ENCODE measurements at regions not wholly inside any gene's neighbourhood (a gene's known extent, or its start where the extent isn't known, plus 50 kb on each side); places are given as distances from the start of the nearest gene placed in this dataset.

DNA sequence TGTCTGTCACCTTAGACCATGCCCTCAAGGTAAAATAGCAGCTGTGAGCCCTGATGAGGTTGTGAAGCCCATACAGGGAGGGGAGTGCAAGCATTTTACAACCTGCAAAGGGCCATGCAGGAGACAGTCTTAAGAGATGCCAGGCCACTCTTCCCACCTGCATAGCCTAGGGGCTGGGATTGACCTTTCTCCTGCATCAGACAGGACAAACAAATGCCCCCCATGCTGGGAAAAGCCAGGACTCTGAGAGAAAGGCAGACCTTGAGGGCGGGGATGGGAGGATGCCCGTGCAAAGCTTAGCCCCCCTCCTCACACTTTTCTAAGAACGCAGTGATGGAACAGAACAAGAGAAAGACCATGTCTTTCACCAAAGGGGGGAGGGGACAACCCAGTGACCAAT is 137.9 kb upstream of the MAMLD1 start:
- intact Hi-C loops (cut with DNase I), result no loop called here

DNA sequence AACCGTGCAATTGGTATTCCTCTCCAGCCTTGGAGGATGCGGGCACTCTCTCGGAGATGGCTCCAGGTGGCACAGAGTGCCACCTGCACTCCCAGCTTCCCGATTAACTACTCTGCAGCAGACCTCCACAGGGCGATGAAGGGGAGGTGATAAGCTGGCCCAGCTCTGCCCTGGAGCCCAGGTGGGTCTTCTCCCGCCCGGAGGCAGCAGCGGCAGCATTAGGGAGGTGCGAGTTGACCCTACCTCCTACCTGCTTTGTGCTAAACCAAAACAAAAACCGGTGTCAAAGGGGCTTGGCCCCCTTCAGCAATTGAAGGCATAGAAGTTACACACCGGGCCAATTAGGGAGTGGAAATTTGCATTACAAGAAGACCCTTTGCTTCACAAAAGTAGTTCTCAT is 137.4 kb upstream of the MAMLD1 start:
- whole genome bisulfite sequencing, 2 donors, result 80 to 84% methylated on average over 11 of the region's 11 CpGs

More for the DNA sequence above, 137.9 kb upstream of the MAMLD1 start:
- Histone ChIP-seq H3K9me3 (no peaks in the 10 kb centered on the region), H3K27me3 (peaks cover 0 to 28% (median 0%) of the 10 kb centered on the region in 7 donors), H3K4me3 (no peak overlapping the region), H3K27ac (no peak overlapping the region), H3K36me3 (no peaks in the 10 kb centered on the region), H3K4me1 (no peaks in the 10 kb centered on the region)
- WGBS, 2 donors, result 65 to 94% methylated on average over 3 of the region's 3 CpGs
- TF ChIP-seq, protein P1, sequence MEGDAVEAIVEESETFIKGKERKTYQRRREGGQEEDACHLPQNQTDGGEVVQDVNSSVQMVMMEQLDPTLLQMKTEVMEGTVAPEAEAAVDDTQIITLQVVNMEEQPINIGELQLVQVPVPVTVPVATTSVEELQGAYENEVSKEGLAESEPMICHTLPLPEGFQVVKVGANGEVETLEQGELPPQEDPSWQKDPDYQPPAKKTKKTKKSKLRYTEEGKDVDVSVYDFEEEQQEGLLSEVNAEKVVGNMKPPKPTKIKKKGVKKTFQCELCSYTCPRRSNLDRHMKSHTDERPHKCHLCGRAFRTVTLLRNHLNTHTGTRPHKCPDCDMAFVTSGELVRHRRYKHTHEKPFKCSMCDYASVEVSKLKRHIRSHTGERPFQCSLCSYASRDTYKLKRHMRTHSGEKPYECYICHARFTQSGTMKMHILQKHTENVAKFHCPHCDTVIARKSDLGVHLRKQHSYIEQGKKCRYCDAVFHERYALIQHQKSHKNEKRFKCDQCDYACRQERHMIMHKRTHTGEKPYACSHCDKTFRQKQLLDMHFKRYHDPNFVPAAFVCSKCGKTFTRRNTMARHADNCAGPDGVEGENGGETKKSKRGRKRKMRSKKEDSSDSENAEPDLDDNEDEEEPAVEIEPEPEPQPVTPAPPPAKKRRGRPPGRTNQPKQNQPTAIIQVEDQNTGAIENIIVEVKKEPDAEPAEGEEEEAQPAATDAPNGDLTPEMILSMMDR (IDR thresholded peaks at IDR 0.05), result no peak
- ATAC-seq, result no peak
- DNase-seq, result no peak

DNA sequence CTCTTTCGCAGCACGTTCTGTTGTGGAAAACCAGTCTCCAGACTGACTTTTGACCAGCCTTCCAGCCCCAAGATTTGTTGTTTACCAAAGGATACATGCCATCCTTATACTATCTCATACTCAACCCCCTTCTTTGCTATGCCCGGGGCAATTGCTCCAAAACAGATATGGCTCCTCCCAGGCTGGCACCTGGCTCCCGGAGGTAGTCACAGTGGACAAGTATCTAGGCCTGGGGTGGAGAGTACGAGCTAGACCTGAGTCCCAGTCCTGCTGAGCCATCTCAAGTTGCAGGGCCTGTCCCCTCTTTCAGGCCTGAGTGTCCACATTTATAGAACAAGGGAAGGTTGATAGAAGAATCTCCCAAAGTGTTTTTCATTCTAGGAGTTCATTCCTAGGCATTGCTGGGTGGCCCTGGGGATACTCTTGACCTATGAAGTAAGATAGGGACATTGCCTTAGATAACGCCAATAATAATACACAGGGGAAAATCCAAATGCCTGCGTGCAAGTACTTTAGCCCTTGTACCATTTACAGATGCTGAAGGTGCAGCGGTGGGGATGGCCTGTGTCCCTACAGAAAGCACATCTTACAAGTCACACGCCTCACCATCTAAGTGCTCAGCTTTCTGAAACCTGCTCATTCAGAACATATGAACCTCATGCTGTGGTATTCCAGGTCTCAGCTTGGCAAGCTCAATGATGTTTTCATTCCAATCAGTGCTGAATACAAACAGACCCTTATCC is 136.7 kb upstream of the MAMLD1 start:
- no peak overlapping the region for H3K27ac ChIP-seq
- no peaks in the 10 kb centered on the region for H3K4me1 ChIP-seq
- H3K36me3 ChIP-seq, result no peaks in the 10 kb centered on the region
- 90 to 94% methylated on average over 9 of the region's 9 CpGs for WGBS, 2 donors
- no peaks in the 10 kb centered on the region for H3K9me3 ChIP-seq
- TF ChIP-seq, protein P1 (IDR thresholded peaks at IDR 0.05), result no peak
- no peak for ATAC-seq
- peaks cover 0 to 24% (median 0%) of the 10 kb centered on the region in 7 donors for H3K27me3 ChIP-seq
- H3K4me3 ChIP-seq, result no peak overlapping the region
- DNase-seq, result no peak
- intact Hi-C loops (cut with DNase I), result no loop called here

More for the DNA sequence above, 137.4 kb upstream of the MAMLD1 start:
- no peak overlapping the region for H3K27ac ChIP-seq
- no peak for DNase-seq
- H3K27me3 ChIP-seq, result peaks cover 0 to 24% (median 0%) of the 10 kb centered on the region in 7 donors
- no peaks in the 10 kb centered on the region for H3K36me3 ChIP-seq
- H3K4me1 ChIP-seq, result no peaks in the 10 kb centered on the region
- no peaks in the 10 kb centered on the region for H3K9me3 ChIP-seq
- TF ChIP-seq, protein P1 (IDR thresholded peaks at IDR 0.05), result no peak
- ATAC-seq, result no peak
- no peak overlapping the region for H3K4me3 ChIP-seq
- intact Hi-C loops (cut with DNase I), result no loop called here

DNA sequence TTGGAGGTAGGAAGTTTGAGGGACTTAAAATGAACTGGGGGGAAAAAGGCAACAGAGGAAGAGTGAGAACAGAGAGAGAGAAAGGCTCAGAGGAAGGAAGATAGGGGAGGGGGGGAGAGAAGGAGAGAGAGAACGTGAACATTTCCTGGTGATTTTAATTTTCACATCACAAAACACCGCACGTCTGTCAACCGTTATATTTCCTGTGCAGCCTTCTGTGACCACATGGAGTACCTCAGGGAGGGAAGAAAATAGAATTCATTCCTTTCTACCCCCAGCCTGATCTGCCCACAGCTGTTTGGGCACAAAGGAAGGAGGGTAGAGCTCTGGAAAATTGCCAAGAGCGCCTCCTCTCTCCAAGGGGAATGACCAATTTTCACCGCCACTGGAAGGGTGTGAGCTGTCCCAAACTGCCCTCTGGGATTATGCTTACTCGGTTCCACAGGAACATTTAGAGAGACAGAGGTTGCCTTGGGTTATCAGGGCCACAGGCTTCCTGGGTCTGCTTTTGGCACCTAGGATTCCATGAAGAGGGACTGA is 135.7 kb upstream of the MAMLD1 start:
- H3K27me3 ChIP-seq, result peaks cover 0 to 24% (median 0%) of the 10 kb centered on the region in 7 donors
- DNase-seq, result no peak
- ATAC-seq, result no peak
- no peaks in the 10 kb centered on the region for H3K4me1 ChIP-seq
- no peak overlapping the region for H3K27ac ChIP-seq
- 61 to 72% methylated on average over 7 of the region's 7 CpGs for WGBS, 2 donors
- H3K36me3 ChIP-seq, result no peaks in the 10 kb centered on the region
- TF ChIP-seq, protein P1 (IDR thresholded peaks at IDR 0.05), result no peak
- intact Hi-C loops (cut with DNase I), result no loop called here
- no peak overlapping the region for H3K4me3 ChIP-seq
- no peaks in the 10 kb centered on the region for H3K9me3 ChIP-seq

Measured in heart right ventricle (tissue), 16 donors.